ENCODE measurements at regions not wholly inside any gene's neighbourhood (a gene's known extent, or its start where the extent isn't known, plus 50 kb on each side); places are given as distances from the start of the nearest gene placed in this dataset.

DNA sequence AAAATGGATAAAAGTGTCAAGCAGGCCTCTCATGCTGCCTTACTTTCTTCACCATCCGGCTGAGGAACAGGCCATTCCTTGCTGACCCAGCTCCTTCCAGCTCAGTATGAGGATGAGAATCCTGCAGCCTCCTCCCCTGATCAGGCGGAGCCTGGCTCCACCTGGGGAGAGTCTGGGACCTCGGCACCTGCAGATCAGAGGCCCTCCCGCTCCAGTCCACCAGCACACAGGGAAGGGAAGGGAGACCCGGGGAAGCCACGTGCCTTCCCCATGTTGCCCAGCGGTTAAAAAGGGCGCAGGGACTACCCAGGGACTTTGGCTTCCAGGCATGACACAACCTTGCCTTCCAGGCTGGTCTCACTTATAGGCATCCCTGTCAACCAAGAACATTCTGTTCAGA, 172.0 kb downstream of the NDUFA10 start:
- no peaks in the 10 kb centered on the region for H3K79me2 ChIP-seq (ENCODE audit: control insufficient read depth, insufficient read depth, low read length)
- H3K4me1 ChIP-seq (ENCODE audit: control insufficient read depth, extremely low read depth, insufficient read depth, low read length): no peaks in the 10 kb centered on the region
- H4K20me1 ChIP-seq (replicated peaks; ENCODE audit: control insufficient read depth, extremely low read depth, insufficient read depth, low read length): no peaks in the 10 kb centered on the region
- H3K9me3 ChIP-seq (replicated peaks; ENCODE audit: control insufficient read depth, insufficient read depth, low read length): peaks cover 4% of the 10 kb centered on the region
- FAIRE-seq (no peak), DNase-seq (ENCODE audit: low read depth, low spot score) (no peak)
- dilution Hi-C loops (cut with MboI; ENCODE audit: extremely low pct_ligation_motif_present, low sequenced_read_pairs): no loop called here
- H2AFZ ChIP-seq (ENCODE audit: low read depth, low read length): no peak overlapping the region
- ChIA-PET CTCF (no interaction called here), POLR2A (no interaction called here)
- H3K36me3 ChIP-seq (ENCODE audit: control insufficient read depth in 2 of 2, extremely low read depth in 1 of 2, insufficient read depth in 2 of 2, low read length in 2 of 2): no peaks in the 10 kb centered on the region
- no peak overlapping the region for H3K27ac ChIP-seq (ENCODE audit: insufficient read depth, low read depth, low read length)
- H3K4me3 ChIP-seq (replicated peaks in 1 of 3; ENCODE audit: insufficient read depth in 1 of 3, low read depth in 1 of 3, low read length in 3 of 3): no peak overlapping the region
- H3K27me3 ChIP-seq (ENCODE audit: control insufficient read depth in 2 of 2, insufficient read depth in 2 of 2, low read length in 2 of 2): no peaks in the 10 kb centered on the region
- intact Hi-C loops (cut with micrococcal nuclease): no loop called here
- no TSS peak for BruUV-seq (replicated peaks)
- no peak for TF ChIP-seq POLR2AphosphoS5 (IDR thresholded peaks at IDR 0.05; ENCODE audit: insufficient read depth, low read depth, low read length)
- TF ChIP-seq, protein P1, sequence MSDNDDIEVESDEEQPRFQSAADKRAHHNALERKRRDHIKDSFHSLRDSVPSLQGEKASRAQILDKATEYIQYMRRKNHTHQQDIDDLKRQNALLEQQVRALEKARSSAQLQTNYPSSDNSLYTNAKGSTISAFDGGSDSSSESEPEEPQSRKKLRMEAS (IDR thresholded peaks at IDR 0.05; ENCODE audit: insufficient read depth, insufficient read length): no peak
- no peak for TF ChIP-seq POLR2A (IDR thresholded peaks at IDR 0.05; ENCODE audit: low read depth, low read length)
- TF ChIP-seq GATA2 (IDR thresholded peaks at IDR 0.05; ENCODE audit: insufficient read depth, insufficient read length, low read depth, low read length): no peak
- TF ChIP-seq JUN (IDR thresholded peaks at IDR 0.05; ENCODE audit: borderline replicate concordance, insufficient read depth, insufficient read length, low read depth): no peak
- no peak for TF ChIP-seq MYC (IDR thresholded peaks at IDR 0.05; ENCODE audit: low read depth, low read length)
- TF ChIP-seq, protein P2, sequence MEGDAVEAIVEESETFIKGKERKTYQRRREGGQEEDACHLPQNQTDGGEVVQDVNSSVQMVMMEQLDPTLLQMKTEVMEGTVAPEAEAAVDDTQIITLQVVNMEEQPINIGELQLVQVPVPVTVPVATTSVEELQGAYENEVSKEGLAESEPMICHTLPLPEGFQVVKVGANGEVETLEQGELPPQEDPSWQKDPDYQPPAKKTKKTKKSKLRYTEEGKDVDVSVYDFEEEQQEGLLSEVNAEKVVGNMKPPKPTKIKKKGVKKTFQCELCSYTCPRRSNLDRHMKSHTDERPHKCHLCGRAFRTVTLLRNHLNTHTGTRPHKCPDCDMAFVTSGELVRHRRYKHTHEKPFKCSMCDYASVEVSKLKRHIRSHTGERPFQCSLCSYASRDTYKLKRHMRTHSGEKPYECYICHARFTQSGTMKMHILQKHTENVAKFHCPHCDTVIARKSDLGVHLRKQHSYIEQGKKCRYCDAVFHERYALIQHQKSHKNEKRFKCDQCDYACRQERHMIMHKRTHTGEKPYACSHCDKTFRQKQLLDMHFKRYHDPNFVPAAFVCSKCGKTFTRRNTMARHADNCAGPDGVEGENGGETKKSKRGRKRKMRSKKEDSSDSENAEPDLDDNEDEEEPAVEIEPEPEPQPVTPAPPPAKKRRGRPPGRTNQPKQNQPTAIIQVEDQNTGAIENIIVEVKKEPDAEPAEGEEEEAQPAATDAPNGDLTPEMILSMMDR (IDR thresholded peaks at IDR 0.05; ENCODE audit: extremely low read depth in 1 of 2, insufficient read depth in 1 of 2, low read depth in 1 of 2, low read length in 2 of 2): no peak
- TF ChIP-seq EZH2 (IDR thresholded peaks at IDR 0.05; ENCODE audit: borderline replicate concordance, low read depth, low read length, severe bottlenecking): no peak
- TF ChIP-seq FOS (IDR thresholded peaks at IDR 0.05; ENCODE audit: borderline replicate concordance, insufficient read depth, low read length): no peak
- no peaks in the 10 kb centered on the region for H3K9me1 ChIP-seq (replicated peaks; ENCODE audit: control insufficient read depth, extremely low read depth, insufficient read depth, low read length)
- no peak overlapping the region for H3K4me2 ChIP-seq (ENCODE audit: insufficient read depth, low read length)
- no peak overlapping the region for H3K9ac ChIP-seq (replicated peaks; ENCODE audit: extremely low read depth, insufficient read depth, low read length)
